Panc1 (cell line): ENCODE measurements at regions not wholly inside any gene's neighbourhood (a gene's known extent, or its start where the extent isn't known, plus 50 kb on each side); places are given as distances from the start of the nearest gene placed in this dataset.

Source experiments
- ATAC-seq: fragments of 200-7000 bp; cut with Tn5 transposase; 2 replicates; pipeline ENCODE4 v1.9.1; 2020; ENCODE audit warnings: mild to moderate bottlenecking, moderate library complexity
- BruUV-seq: library from RNA; stranded (reverse); fragments of 400-500 nt; replicated peaks from 2 replicates; lab custom pipeline; 2021; lab: Mats Ljungman, UMichigan
- CTCF ChIA-PET: fragments of 300-600 bp; sonication (Branson Sonifier 250); formaldehyde crosslinking; loops from one replicate; lab custom pipeline; 2022; ENCODE audit warnings: antibody characterized with exemption; lab: Charles Lee
- POLR2A ChIA-PET: fragments of 300-600 bp; sonication (Branson Sonifier 250); formaldehyde crosslinking; loops from one replicate; lab custom pipeline; 2022; ENCODE audit warnings: antibody characterized with exemption; lab: Charles Lee
- DNase-seq: peaks from one replicate; pipeline ENCODE4 v3.0.0-alpha.2; 2010; ENCODE audit warnings: low read depth, low spot score
- H3K27ac ChIP-seq: 2 replicates; pipeline ENCODE4 v1.5.1; 2011; ENCODE audit warnings: mild to moderate bottlenecking, low read length, inconsistent platforms
- H3K27me3 ChIP-seq: fragments of 200-500 bp; sonication (Bioruptor generic); 2 replicates; pipeline ENCODE4 v1.6.0; 2014; ENCODE audit warnings: low read length, inconsistent platforms; ENCODE audit not compliant: control insufficient read depth, insufficient read depth
- H3K36me3 ChIP-seq: fragments of 200-500 bp; sonication (Bioruptor generic); 2 replicates; pipeline ENCODE4 v1.5.1; 2014; ENCODE audit warnings: inconsistent platforms, mild to moderate bottlenecking, low read length, moderate library complexity; ENCODE audit not compliant: control insufficient read depth, insufficient read depth
- H3K4me1 ChIP-seq: 2 replicates; pipeline ENCODE4 v1.5.1; 2011; ENCODE audit warnings: inconsistent platforms, mild to moderate bottlenecking, low read length, moderate library complexity; ENCODE audit not compliant: control insufficient read depth, insufficient read depth
- H3K4me3 ChIP-seq, 2 experiments: 2 replicates each; pipeline ENCODE4 v1.5.1; 2011 to 2012; ENCODE audit warnings: low read depth in 2 of 2, low read length in 2 of 2, mild to moderate bottlenecking in 2 of 2, inconsistent platforms in 1 of 2, moderate library complexity in 1 of 2
- H3K9me3 ChIP-seq: fragments of 200-500 bp; sonication (Bioruptor generic); 2 replicates; pipeline ENCODE4 v1.5.1; 2014; ENCODE audit warnings: low read depth, mild to moderate bottlenecking, inconsistent platforms, low read length, moderate library complexity; ENCODE audit not compliant: control insufficient read depth, insufficient read depth
- POLR2AphosphoS5 ChIP-seq: IDR thresholded peaks from 2 replicates; pipeline ENCODE4 v1.6.1; 2012; ENCODE audit warnings: mild to moderate bottlenecking, low read depth, low read length, moderate library complexity
- SIN3A ChIP-seq: IDR thresholded peaks from 2 replicates; pipeline ENCODE4 v1.6.1; 2012; ENCODE audit warnings: low read depth, mild to moderate bottlenecking, low read length, moderate library complexity, borderline replicate concordance; ENCODE audit not compliant: insufficient read depth
- TCF7L2 ChIP-seq: IDR thresholded peaks from 2 replicates; pipeline ENCODE4 v1.6.1; 2011; ENCODE audit warnings: mild to moderate bottlenecking, low read depth, low read length, inconsistent platforms
- in situ Hi-C: cut with HindIII; loops from 2 replicates; pipeline ENCODE4 v1.10.0; 2016; ENCODE audit warnings: low sequenced_read_pairs, low pct_unique_long_range_greater_than_20kb
- intact Hi-C: fragments of 100-400 bp; cut with micrococcal nuclease; formaldehyde crosslinking; loops from one replicate; pipeline ENCODE4 v1.10.0; 2022; ENCODE audit not compliant: unreplicated experiment
- TF ChIP-seq, protein P1 (sequence below): fragments of 450-650 bp; IDR thresholded peaks from 2 replicates; pipeline ENCODE4 v1.5.1; 2017; ENCODE audit warnings: mild to moderate bottlenecking
- TF ChIP-seq, protein P2 (sequence below), 2 experiments: IDR thresholded peaks; 2 replicates each; pipeline ENCODE4 v1.6.1; 2011 to 2012; ENCODE audit warnings: low read depth in 2 of 2, control low read depth in 1 of 2, low read length in 1 of 2, mild to moderate bottlenecking in 1 of 2, moderate library complexity in 1 of 2; ENCODE audit not compliant: insufficient read depth in 1 of 2

DNA sequence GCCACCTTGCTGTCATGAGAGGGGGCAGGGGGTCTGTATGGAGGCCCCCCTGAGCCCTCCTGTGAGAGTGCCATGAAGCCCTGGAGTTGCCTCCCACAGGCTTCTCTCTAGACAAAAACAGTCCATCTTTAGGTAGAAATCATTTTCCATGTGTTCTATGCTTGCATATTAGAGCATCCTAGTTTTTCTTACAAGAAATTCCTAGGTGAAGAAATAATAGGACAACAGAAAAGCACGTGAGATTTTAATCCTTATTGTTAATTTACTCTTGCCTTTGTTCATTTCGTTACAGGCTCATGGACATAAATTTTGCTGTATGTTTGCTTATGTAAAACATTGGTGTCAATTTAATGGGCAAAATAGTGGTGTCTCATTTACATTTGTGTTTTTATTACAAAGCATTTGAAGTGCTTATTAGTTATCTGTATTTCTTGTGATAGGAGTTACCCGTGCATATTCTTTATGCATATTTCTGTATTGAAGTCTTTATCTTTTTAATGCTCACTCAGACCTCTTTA, 336.9 kb upstream of the RAB6C start:
- Histone ChIP-seq H3K9me3 (no peaks in the 10 kb centered on the region), H3K4me1 (no peaks in the 10 kb centered on the region), H3K36me3 (no peaks in the 10 kb centered on the region), H3K4me3 (no peak overlapping the region), H3K27me3 (0 out of 2 replicates have a peak, but pooled peaks cover 2% of the 10 kb centered on the region), H3K27ac (no peak overlapping the region)
- in situ Hi-C loops: no loop called here
- intact Hi-C loops: no loop called here
- no peak for DNase-seq
- ChIA-PET POLR2A (no interaction called here), CTCF (no interaction called here)
- ATAC-seq: no peak
- TF ChIP-seq SIN3A (no peak), TCF7L2 (no peak), POLR2AphosphoS5 (no peak)
- TF ChIP-seq, protein P1, sequence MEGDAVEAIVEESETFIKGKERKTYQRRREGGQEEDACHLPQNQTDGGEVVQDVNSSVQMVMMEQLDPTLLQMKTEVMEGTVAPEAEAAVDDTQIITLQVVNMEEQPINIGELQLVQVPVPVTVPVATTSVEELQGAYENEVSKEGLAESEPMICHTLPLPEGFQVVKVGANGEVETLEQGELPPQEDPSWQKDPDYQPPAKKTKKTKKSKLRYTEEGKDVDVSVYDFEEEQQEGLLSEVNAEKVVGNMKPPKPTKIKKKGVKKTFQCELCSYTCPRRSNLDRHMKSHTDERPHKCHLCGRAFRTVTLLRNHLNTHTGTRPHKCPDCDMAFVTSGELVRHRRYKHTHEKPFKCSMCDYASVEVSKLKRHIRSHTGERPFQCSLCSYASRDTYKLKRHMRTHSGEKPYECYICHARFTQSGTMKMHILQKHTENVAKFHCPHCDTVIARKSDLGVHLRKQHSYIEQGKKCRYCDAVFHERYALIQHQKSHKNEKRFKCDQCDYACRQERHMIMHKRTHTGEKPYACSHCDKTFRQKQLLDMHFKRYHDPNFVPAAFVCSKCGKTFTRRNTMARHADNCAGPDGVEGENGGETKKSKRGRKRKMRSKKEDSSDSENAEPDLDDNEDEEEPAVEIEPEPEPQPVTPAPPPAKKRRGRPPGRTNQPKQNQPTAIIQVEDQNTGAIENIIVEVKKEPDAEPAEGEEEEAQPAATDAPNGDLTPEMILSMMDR: no peak
- TF ChIP-seq, protein P2, sequence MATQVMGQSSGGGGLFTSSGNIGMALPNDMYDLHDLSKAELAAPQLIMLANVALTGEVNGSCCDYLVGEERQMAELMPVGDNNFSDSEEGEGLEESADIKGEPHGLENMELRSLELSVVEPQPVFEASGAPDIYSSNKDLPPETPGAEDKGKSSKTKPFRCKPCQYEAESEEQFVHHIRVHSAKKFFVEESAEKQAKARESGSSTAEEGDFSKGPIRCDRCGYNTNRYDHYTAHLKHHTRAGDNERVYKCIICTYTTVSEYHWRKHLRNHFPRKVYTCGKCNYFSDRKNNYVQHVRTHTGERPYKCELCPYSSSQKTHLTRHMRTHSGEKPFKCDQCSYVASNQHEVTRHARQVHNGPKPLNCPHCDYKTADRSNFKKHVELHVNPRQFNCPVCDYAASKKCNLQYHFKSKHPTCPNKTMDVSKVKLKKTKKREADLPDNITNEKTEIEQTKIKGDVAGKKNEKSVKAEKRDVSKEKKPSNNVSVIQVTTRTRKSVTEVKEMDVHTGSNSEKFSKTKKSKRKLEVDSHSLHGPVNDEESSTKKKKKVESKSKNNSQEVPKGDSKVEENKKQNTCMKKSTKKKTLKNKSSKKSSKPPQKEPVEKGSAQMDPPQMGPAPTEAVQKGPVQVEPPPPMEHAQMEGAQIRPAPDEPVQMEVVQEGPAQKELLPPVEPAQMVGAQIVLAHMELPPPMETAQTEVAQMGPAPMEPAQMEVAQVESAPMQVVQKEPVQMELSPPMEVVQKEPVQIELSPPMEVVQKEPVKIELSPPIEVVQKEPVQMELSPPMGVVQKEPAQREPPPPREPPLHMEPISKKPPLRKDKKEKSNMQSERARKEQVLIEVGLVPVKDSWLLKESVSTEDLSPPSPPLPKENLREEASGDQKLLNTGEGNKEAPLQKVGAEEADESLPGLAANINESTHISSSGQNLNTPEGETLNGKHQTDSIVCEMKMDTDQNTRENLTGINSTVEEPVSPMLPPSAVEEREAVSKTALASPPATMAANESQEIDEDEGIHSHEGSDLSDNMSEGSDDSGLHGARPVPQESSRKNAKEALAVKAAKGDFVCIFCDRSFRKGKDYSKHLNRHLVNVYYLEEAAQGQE (IDR thresholded peaks at IDR 0.05; ENCODE audit: insufficient read depth in 1 of 2, low read depth in 2 of 2, low read length in 1 of 2): no peak
- BruUV-seq: no TSS peak

DNA sequence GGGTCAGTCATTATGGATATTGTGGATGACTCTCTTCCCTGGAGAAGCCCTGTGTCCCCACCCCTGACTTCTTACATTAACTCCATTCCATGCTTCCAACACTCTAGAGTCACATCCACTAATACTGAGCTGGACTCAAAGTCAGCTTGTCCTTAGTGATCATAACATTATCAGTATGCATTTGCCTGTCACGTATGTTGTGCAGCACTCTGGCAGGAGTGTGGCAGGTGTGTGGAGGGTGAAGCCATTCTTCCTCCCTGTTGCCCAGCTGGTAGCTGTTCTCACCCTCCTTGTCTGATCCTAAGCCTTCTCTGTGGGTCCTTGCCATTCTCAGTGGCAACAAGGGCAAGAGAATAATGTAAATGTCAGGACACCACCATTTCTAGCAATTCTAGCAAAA, 334.1 kb upstream of the RAB6C start:
- Histone ChIP-seq H3K36me3 (no peaks in the 10 kb centered on the region), H3K4me1 (no peaks in the 10 kb centered on the region), H3K4me3 (no peak overlapping the region), H3K27me3 (peaks cover 2% of the 10 kb centered on the region; the same call in 1 of the 2 replicates), H3K27ac (no peak overlapping the region), H3K9me3 (no peaks in the 10 kb centered on the region)
- POLR2A ChIA-PET: no interaction called here
- CTCF ChIA-PET: no interaction called here
- no peak for ATAC-seq
- TF ChIP-seq SIN3A (no peak), POLR2AphosphoS5 (no peak), TCF7L2 (no peak)
- no TSS peak for BruUV-seq
- intact Hi-C loops (no loop called here), in situ Hi-C loops (no loop called here)
- DNase-seq: no peak

DNA sequence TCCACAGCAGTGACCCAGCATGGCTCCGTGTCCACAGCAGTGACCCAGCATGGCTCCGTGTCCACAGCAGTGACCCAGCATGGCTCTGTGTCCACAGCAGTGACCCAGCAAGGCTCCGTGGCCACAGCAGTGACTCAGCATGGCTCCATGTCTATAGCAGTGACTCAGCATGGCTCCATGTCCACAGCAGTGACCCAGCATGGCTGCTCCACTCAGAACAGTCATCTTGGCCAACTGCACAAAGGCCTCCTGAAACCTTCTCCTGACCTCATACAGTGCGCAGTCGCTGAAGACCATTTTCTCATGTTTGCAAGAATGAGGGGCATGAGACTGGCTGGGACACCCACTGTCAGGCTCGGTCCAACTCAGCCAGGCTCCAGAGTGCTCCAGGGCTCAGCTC, 333.4 kb upstream of the RAB6C start:
- intact Hi-C loops: no loop called here
- Histone ChIP-seq H3K27ac (no peak overlapping the region), H3K9me3 (no peaks in the 10 kb centered on the region), H3K27me3 (peaks cover 2% of the 10 kb centered on the region; the same call in 1 of the 2 replicates), H3K4me1 (no peaks in the 10 kb centered on the region), H3K36me3 (no peaks in the 10 kb centered on the region), H3K4me3 (no peak overlapping the region)
- TF ChIP-seq POLR2AphosphoS5: no peak
- BruUV-seq: no TSS peak
- ChIA-PET CTCF (no interaction called here), POLR2A (no interaction called here)
- ATAC-seq (no peak), DNase-seq (no peak)
- in situ Hi-C loops: no loop called here
